ENCODE measurements at regions not wholly inside any gene's neighbourhood (a gene's known extent, or its start where the extent isn't known, plus 50 kb on each side); places are given as distances from the start of the nearest gene placed in this dataset.

GRCh38 chr7:85449478-85449877, 262.6 kb upstream of the SEMA3D start:
- Histone ChIP-seq H3K27me3 (replicated peaks in 1 of 4; ENCODE audit: control extremely low read depth in 1 of 4, control insufficient read depth in 3 of 4, insufficient read depth in 4 of 4, low read length in 3 of 4) (no peaks in the 10 kb centered on the region), H3K27ac (ENCODE audit: low read length in 2 of 2) (no peak overlapping the region), H3K36me3 (replicated peaks in 1 of 2; ENCODE audit: control extremely low read depth in 1 of 2, control insufficient read depth in 1 of 2, extremely low read depth in 1 of 2, insufficient read depth in 2 of 2, low read length in 1 of 2) (no peaks in the 10 kb centered on the region), H2AFZ (ENCODE audit: insufficient read depth, low read depth, low read length, poor library complexity, severe bottlenecking) (no peak overlapping the region), H3K4me3 (ENCODE audit: control extremely low read depth in 1 of 5, extremely low read depth in 1 of 5, insufficient read depth in 1 of 5, low read depth in 2 of 5, low read length in 4 of 5) (no peak overlapping the region), H3K9ac (ENCODE audit: low read length) (no peak overlapping the region), H4K20me1 (ENCODE audit: control insufficient read depth, insufficient read depth, low read length, poor library complexity, severe bottlenecking) (no peaks in the 10 kb centered on the region), H3K79me2 (ENCODE audit: control insufficient read depth, insufficient read depth, low read length) (no peaks in the 10 kb centered on the region), H3K9me3 (ENCODE audit: control extremely low read depth in 1 of 3, control insufficient read depth in 2 of 3, insufficient read depth in 1 of 3, low read length in 2 of 3) (no peaks in the 10 kb centered on the region), H3K4me1 (ENCODE audit: control insufficient read depth in 2 of 2, insufficient read depth in 2 of 2, low read length in 2 of 2) (no peaks in the 10 kb centered on the region), H3K4me2 (replicated peaks; ENCODE audit: low read depth, low read length, poor library complexity, severe bottlenecking) (no peak overlapping the region)
- POLR2A ChIA-PET = no interaction called here
- no peak overlapping the region for H3K4me3 Mint-ChIP-seq
- H3K27ac Mint-ChIP-seq = no peak overlapping the region
- no peaks in the 10 kb centered on the region for H3K9me3 Mint-ChIP-seq (ENCODE audit: insufficient read depth)
- intact Hi-C loops (cut with micrococcal nuclease) = no loop called here
- DNase-seq = no peak
- no peak for TF ChIP-seq EZH2 (IDR thresholded peaks at IDR 0.05; ENCODE audit: borderline replicate concordance, insufficient read depth, low read depth, low read length, poor library complexity, severe bottlenecking)
- no peak for ATAC-seq (ENCODE audit: low read depth)
- no peaks in the 10 kb centered on the region for H3K4me1 Mint-ChIP-seq
- WGBS (ENCODE audit: insufficient coverage) = 86% methylated on average over 1 of the region's 3 CpGs
- CTCF ChIA-PET = no interaction called here
- H3K27me3 Mint-ChIP-seq = no peaks in the 10 kb centered on the region

GRCh38 chr7:85447004-85447403, 260.1 kb upstream of the SEMA3D start:
- Mint-ChIP-seq H3K27ac (no peak overlapping the region), H3K27me3 (no peaks in the 10 kb centered on the region), H3K4me1 (no peaks in the 10 kb centered on the region), H3K9me3 (ENCODE audit: insufficient read depth) (no peaks in the 10 kb centered on the region), H3K4me3 (no peak overlapping the region)
- no peak for ATAC-seq (ENCODE audit: low read depth)
- Histone ChIP-seq H3K27ac (ENCODE audit: low read length in 2 of 2) (no peak overlapping the region), H3K4me1 (ENCODE audit: control insufficient read depth in 2 of 2, insufficient read depth in 2 of 2, low read length in 2 of 2) (no peaks in the 10 kb centered on the region), H3K36me3 (replicated peaks in 1 of 2; ENCODE audit: control extremely low read depth in 1 of 2, control insufficient read depth in 1 of 2, extremely low read depth in 1 of 2, insufficient read depth in 2 of 2, low read length in 1 of 2) (no peaks in the 10 kb centered on the region), H3K27me3 (replicated peaks in 1 of 4; ENCODE audit: control extremely low read depth in 1 of 4, control insufficient read depth in 3 of 4, insufficient read depth in 4 of 4, low read length in 3 of 4) (no peaks in the 10 kb centered on the region), H3K9ac (ENCODE audit: low read length) (no peak overlapping the region), H3K4me2 (replicated peaks; ENCODE audit: low read depth, low read length, poor library complexity, severe bottlenecking) (no peak overlapping the region), H3K4me3 (ENCODE audit: control extremely low read depth in 1 of 5, extremely low read depth in 1 of 5, insufficient read depth in 1 of 5, low read depth in 2 of 5, low read length in 4 of 5) (no peak overlapping the region), H3K79me2 (ENCODE audit: control insufficient read depth, insufficient read depth, low read length) (no peaks in the 10 kb centered on the region), H2AFZ (ENCODE audit: insufficient read depth, low read depth, low read length, poor library complexity, severe bottlenecking) (no peak overlapping the region), H4K20me1 (ENCODE audit: control insufficient read depth, insufficient read depth, low read length, poor library complexity, severe bottlenecking) (no peaks in the 10 kb centered on the region), H3K9me3 (ENCODE audit: control extremely low read depth in 1 of 3, control insufficient read depth in 2 of 3, insufficient read depth in 1 of 3, low read length in 2 of 3) (no peaks in the 10 kb centered on the region)
- TF ChIP-seq CTCF (IDR thresholded peaks at IDR 0.05) (no peak), EZH2 (IDR thresholded peaks at IDR 0.05; ENCODE audit: borderline replicate concordance, insufficient read depth, low read depth, low read length, poor library complexity, severe bottlenecking) (no peak)
- CTCF ChIA-PET = interaction anchor here (0.6 kb wide), 1 partner anchor 1458 kb away, joined by 4 read pairs; no protein-coding TSS in a partner anchor
- POLR2A ChIA-PET = no interaction called here
- 100% methylated on average over 1 of the region's 1 CpG for WGBS (ENCODE audit: insufficient coverage)
- intact Hi-C loops (cut with micrococcal nuclease) = no loop called here
- DNase-seq = no peak
